PC-9 (cell line): ENCODE measurements at regions not wholly inside any gene's neighbourhood (a gene's known extent, or its start where the extent isn't known, plus 50 kb on each side); places are given as distances from the start of the nearest gene placed in this dataset.

Experiments used
- EZH2 ChIP-seq: fragments of 200-600 bp; sonication (generic); IDR thresholded peaks from 2 replicates; pipeline ENCODE4 v1.8.0; 2017; ENCODE audit warnings: antibody characterized with exemption, low read depth
- TF ChIP-seq, protein P1 (sequence below): fragments of 200-600 bp; sonication (generic); conservative IDR thresholded peaks from 2 replicates; pipeline ENCODE4 v1.6.1; 2017; ENCODE audit warnings: mixed run types, antibody characterized with exemption, mild to moderate bottlenecking, moderate library complexity

GRCh38 chr7:85570898-85571297 lies 384.0 kb upstream of the SEMA3D start:
- TF ChIP-seq, protein P1, sequence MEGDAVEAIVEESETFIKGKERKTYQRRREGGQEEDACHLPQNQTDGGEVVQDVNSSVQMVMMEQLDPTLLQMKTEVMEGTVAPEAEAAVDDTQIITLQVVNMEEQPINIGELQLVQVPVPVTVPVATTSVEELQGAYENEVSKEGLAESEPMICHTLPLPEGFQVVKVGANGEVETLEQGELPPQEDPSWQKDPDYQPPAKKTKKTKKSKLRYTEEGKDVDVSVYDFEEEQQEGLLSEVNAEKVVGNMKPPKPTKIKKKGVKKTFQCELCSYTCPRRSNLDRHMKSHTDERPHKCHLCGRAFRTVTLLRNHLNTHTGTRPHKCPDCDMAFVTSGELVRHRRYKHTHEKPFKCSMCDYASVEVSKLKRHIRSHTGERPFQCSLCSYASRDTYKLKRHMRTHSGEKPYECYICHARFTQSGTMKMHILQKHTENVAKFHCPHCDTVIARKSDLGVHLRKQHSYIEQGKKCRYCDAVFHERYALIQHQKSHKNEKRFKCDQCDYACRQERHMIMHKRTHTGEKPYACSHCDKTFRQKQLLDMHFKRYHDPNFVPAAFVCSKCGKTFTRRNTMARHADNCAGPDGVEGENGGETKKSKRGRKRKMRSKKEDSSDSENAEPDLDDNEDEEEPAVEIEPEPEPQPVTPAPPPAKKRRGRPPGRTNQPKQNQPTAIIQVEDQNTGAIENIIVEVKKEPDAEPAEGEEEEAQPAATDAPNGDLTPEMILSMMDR = no peak
- TF ChIP-seq EZH2 = no peak
